ENCODE measurements at regions not wholly inside any gene's neighbourhood (a gene's known extent, or its start where the extent isn't known, plus 50 kb on each side); places are given as distances from the start of the nearest gene placed in this dataset.

- H3K9ac ChIP-seq (ENCODE audit: low read length in 2 of 2), result no peak overlapping the region
- no peaks in the 10 kb centered on the region for H3K27me3 ChIP-seq (ENCODE audit: control insufficient read depth in 1 of 2, insufficient read depth in 2 of 2, low read length in 2 of 2)
- H3K9me3 ChIP-seq (ENCODE audit: control insufficient read depth in 2 of 2, low read length in 2 of 2), result no peaks in the 10 kb centered on the region
- no peak overlapping the region for H3K27ac ChIP-seq (ENCODE audit: low read length)
- H3K4me1 ChIP-seq (ENCODE audit: control insufficient read depth, insufficient read depth, low read length), result no peaks in the 10 kb centered on the region
- no peaks in the 10 kb centered on the region for H3K36me3 ChIP-seq (ENCODE audit: control insufficient read depth in 2 of 2, insufficient read depth in 2 of 2, low read length in 2 of 2)
- no peak overlapping the region for H3K4me3 ChIP-seq (ENCODE audit: low read length in 2 of 2)
These were observed 77.2 kb upstream of the CDC42BPA start for GRCh38 chr1:227395426-227396028.

DNA sequence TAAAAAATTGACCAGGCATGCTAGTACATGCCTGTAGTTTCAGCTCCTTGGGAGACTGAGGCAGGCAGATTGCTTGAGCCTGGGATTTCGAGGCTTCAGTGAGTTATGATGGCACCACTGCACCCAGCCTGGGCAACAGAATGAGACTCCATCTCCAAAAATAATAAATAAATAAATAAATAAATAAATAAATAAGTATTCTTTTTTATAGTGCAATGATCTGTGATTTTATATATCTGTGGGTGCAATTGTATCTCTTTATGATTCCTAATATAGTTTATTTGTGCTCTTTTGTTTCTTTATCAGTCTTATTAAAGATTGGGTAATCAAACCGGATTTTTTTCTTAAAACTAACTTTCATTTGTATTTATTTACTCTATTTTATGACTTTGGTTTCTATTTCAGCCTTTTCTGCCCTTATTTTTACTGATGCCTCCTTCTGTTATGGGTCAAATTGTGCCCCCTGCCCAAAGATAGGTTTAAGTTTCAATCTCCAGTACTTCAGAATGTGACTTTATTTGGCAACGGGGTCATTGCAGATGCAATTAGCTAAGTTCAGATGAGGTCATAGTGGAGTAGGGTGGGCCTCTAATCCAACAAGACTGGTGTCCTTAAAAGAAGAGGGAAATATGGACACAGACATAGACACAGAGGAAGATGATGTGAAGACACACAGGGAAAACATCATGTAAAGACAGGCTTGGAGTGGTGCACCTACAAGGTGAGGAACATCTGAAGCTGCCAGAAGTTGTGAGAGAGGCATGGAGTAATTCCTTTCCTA lies 74.9 kb upstream of the CDC42BPA start:
- Histone ChIP-seq H3K27ac (ENCODE audit: low read length) (no peak overlapping the region), H3K9me3 (ENCODE audit: control insufficient read depth in 2 of 2, low read length in 2 of 2) (no peaks in the 10 kb centered on the region), H3K9ac (ENCODE audit: low read length in 2 of 2) (no peak overlapping the region), H3K4me3 (ENCODE audit: low read length in 2 of 2) (no peak overlapping the region), H3K4me1 (ENCODE audit: control insufficient read depth, insufficient read depth, low read length) (no peaks in the 10 kb centered on the region), H3K27me3 (ENCODE audit: control insufficient read depth in 1 of 2, insufficient read depth in 2 of 2, low read length in 2 of 2) (no peaks in the 10 kb centered on the region), H3K36me3 (ENCODE audit: control insufficient read depth in 2 of 2, insufficient read depth in 2 of 2, low read length in 2 of 2) (no peaks in the 10 kb centered on the region)

GRCh38 chr1:227391879-227392278 lies 73.6 kb upstream of the CDC42BPA start:
- no peaks in the 10 kb centered on the region for H3K4me1 ChIP-seq (ENCODE audit: control insufficient read depth, insufficient read depth, low read length)
- H3K9me3 ChIP-seq (ENCODE audit: control insufficient read depth in 2 of 2, low read length in 2 of 2), result no peaks in the 10 kb centered on the region
- no peaks in the 10 kb centered on the region for H3K36me3 ChIP-seq (ENCODE audit: control insufficient read depth in 2 of 2, insufficient read depth in 2 of 2, low read length in 2 of 2)
- H3K27me3 ChIP-seq (ENCODE audit: control insufficient read depth in 1 of 2, insufficient read depth in 2 of 2, low read length in 2 of 2), result no peaks in the 10 kb centered on the region
- no peak overlapping the region for H3K4me3 ChIP-seq (ENCODE audit: low read length in 2 of 2)
- no peak overlapping the region for H3K27ac ChIP-seq (ENCODE audit: low read length)
- H3K9ac ChIP-seq (ENCODE audit: low read length in 2 of 2), result no peak overlapping the region

DNA sequence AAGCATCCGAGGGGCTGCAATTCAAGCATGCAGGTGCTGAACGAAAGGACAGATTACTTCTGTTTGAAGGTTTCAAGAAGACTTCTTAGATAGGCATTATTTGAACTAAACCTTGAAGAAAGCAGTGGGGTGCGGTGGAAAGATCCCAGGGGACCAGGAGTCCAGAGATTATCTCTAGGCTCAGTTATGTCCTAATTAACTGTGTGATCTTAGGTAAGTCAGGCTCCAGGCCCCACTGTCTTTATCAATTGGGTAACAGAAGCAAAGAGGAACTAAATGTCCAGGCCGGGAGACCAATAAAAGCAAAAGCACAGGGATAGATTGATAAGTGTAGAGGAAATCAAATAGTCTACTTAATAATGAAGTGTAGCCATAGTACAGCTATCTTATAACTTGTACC lies 72.9 kb upstream of the CDC42BPA start:
- Histone ChIP-seq H3K36me3 (ENCODE audit: control insufficient read depth in 2 of 2, insufficient read depth in 2 of 2, low read length in 2 of 2) (no peaks in the 10 kb centered on the region), H3K27me3 (ENCODE audit: control insufficient read depth in 1 of 2, insufficient read depth in 2 of 2, low read length in 2 of 2) (no peaks in the 10 kb centered on the region), H3K27ac (ENCODE audit: low read length) (no peak overlapping the region), H3K9me3 (ENCODE audit: control insufficient read depth in 2 of 2, low read length in 2 of 2) (no peaks in the 10 kb centered on the region), H3K4me3 (ENCODE audit: low read length in 2 of 2) (no peak overlapping the region), H3K9ac (ENCODE audit: low read length in 2 of 2) (no peak overlapping the region), H3K4me1 (ENCODE audit: control insufficient read depth, insufficient read depth, low read length) (no peaks in the 10 kb centered on the region)

DNA sequence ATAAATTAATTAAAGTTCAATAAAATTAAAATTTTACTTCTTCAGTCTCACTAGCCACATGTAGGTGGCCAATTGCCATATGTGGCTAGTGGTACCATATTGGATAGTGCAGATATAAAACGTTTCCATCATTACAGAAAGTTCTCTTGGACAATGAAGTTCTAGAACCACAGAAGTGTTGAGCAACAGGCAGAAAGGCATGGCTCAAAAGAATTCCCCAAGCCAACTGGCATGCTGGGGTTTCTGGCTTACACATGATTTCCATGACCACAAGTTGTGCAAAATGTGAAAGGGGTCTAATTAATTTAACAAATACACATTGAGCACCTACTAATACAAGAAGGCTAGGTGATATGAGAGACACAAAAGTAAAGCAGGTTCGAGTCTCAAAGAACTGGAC lies 72.2 kb upstream of the CDC42BPA start:
- H3K4me1 ChIP-seq (ENCODE audit: control insufficient read depth, insufficient read depth, low read length), result no peaks in the 10 kb centered on the region
- H3K36me3 ChIP-seq (ENCODE audit: control insufficient read depth in 2 of 2, insufficient read depth in 2 of 2, low read length in 2 of 2), result no peaks in the 10 kb centered on the region
- H3K27me3 ChIP-seq (ENCODE audit: control insufficient read depth in 1 of 2, insufficient read depth in 2 of 2, low read length in 2 of 2), result no peaks in the 10 kb centered on the region
- H3K27ac ChIP-seq (ENCODE audit: low read length), result no peak overlapping the region
- H3K9me3 ChIP-seq (ENCODE audit: control insufficient read depth in 2 of 2, low read length in 2 of 2), result no peaks in the 10 kb centered on the region
- H3K4me3 ChIP-seq (ENCODE audit: low read length in 2 of 2), result no peak overlapping the region
- H3K9ac ChIP-seq (ENCODE audit: low read length in 2 of 2), result no peak overlapping the region

DNA sequence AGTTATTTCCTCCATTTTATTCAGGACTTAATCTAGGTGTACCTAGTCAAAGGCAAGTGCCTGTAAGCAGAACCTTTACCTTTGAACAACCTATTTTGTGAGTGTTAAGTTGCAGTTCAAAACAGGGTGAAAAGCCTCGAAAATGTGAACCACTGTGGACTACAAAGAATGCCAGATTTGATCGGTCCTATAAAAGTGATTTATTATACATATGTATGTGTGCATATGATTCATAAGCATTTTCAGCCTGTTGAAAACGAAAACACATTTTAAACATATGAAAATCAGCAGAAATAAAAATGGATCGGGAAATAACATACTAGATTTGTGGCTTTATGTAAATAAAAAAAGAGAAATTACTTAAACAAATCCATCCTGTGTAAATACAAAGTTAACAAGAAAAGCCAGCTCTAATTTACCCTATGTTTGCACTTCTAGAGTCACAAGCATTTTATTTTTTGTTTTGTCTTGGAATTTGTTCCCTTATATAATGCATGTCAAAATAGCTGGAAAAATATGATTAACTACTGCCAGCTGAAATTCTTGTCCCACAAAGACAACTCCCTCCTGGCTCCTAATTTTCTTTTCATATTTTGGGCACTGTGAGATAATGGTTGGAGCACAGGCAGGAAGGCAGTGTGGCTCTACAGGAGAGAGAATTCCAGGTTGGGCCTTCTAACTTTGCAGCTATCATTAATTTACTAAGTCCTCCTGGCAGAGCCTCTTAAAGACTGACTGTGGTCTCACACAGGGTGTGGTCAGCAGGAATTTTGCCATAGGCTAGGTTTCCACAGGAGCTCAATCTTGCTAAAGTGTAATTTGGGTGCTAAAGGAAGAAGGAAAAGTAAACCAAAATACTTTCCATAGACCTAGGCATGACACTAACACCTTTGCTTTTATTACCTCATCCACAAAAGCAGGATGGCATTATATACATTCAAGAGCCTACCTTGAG lies 70.2 kb upstream of the CDC42BPA start:
- Histone ChIP-seq H3K4me1 (ENCODE audit: control insufficient read depth, insufficient read depth, low read length) (no peaks in the 10 kb centered on the region), H3K36me3 (ENCODE audit: control insufficient read depth in 2 of 2, insufficient read depth in 2 of 2, low read length in 2 of 2) (no peaks in the 10 kb centered on the region), H3K9ac (ENCODE audit: low read length in 2 of 2) (no peak overlapping the region), H3K27ac (ENCODE audit: low read length) (no peak overlapping the region), H3K27me3 (ENCODE audit: control insufficient read depth in 1 of 2, insufficient read depth in 2 of 2, low read length in 2 of 2) (no peaks in the 10 kb centered on the region), H3K4me3 (ENCODE audit: low read length in 2 of 2) (no peak overlapping the region), H3K9me3 (ENCODE audit: control insufficient read depth in 2 of 2, low read length in 2 of 2) (no peaks in the 10 kb centered on the region)

- no peaks in the 10 kb centered on the region for H3K4me1 ChIP-seq (ENCODE audit: control insufficient read depth, insufficient read depth, low read length)
These were observed 61.2 kb upstream of the CDC42BPA start for GRCh38 chr1:227379555-227379892.

DNA sequence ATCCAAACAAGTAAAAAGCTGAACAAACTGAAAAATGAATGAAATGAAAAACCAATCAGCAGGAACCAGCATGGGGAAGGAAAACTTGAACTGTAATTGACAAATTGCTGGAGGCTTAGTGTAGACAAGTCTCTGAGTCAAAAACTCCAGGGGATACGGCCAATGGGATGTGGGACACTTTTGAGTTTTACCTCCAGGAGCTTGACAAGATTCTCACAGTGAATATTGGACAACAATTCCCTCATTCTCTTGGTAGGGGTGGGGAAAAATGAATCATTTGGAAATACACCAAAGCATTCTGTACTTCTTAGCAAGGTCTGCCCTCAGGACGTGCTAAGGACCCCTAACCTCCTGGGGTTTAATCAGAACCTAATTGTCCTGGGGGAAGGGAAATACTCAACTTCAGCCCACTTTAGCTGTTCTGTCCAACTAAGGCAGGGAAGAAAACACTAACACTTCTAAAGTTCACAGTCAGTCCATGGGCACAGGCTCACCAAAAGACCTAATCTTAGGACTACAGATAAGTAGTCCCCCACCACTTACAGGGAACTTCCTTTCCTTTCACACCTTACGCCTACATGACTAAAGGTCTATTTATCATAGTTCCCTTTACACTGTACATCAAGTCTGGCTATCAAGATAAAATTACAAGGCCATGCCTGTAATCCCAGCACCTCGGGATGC lies 60.7 kb upstream of the CDC42BPA start:
- Histone ChIP-seq H3K9me3 (ENCODE audit: control insufficient read depth in 2 of 2, low read length in 2 of 2) (no peaks in the 10 kb centered on the region), H3K27me3 (ENCODE audit: control insufficient read depth in 1 of 2, insufficient read depth in 2 of 2, low read length in 2 of 2) (no peaks in the 10 kb centered on the region), H3K36me3 (ENCODE audit: control insufficient read depth in 2 of 2, insufficient read depth in 2 of 2, low read length in 2 of 2) (no peaks in the 10 kb centered on the region), H3K4me3 (ENCODE audit: low read length in 2 of 2) (no peak overlapping the region), H3K27ac (ENCODE audit: low read length) (no peak overlapping the region), H3K4me1 (ENCODE audit: control insufficient read depth, insufficient read depth, low read length) (no peaks in the 10 kb centered on the region), H3K9ac (ENCODE audit: low read length in 2 of 2) (no peak overlapping the region)

More at GRCh38 chr1:227379555-227379892, 61.2 kb upstream of the CDC42BPA start:
- Histone ChIP-seq H3K27ac (ENCODE audit: low read length) (no peak overlapping the region), H3K9ac (ENCODE audit: low read length in 2 of 2) (no peak overlapping the region), H3K27me3 (ENCODE audit: control insufficient read depth in 1 of 2, insufficient read depth in 2 of 2, low read length in 2 of 2) (no peaks in the 10 kb centered on the region), H3K9me3 (ENCODE audit: control insufficient read depth in 2 of 2, low read length in 2 of 2) (no peaks in the 10 kb centered on the region), H3K4me3 (ENCODE audit: low read length in 2 of 2) (no peak overlapping the region), H3K36me3 (ENCODE audit: control insufficient read depth in 2 of 2, insufficient read depth in 2 of 2, low read length in 2 of 2) (no peaks in the 10 kb centered on the region)

- Histone ChIP-seq H3K4me1 (ENCODE audit: control insufficient read depth, insufficient read depth, low read length) (no peaks in the 10 kb centered on the region), H3K27me3 (ENCODE audit: control insufficient read depth in 1 of 2, insufficient read depth in 2 of 2, low read length in 2 of 2) (no peaks in the 10 kb centered on the region), H3K9me3 (ENCODE audit: control insufficient read depth in 2 of 2, low read length in 2 of 2) (no peaks in the 10 kb centered on the region), H3K36me3 (ENCODE audit: control insufficient read depth in 2 of 2, insufficient read depth in 2 of 2, low read length in 2 of 2) (no peaks in the 10 kb centered on the region), H3K4me3 (ENCODE audit: low read length in 2 of 2) (no peak overlapping the region), H3K9ac (ENCODE audit: low read length in 2 of 2) (no peak overlapping the region), H3K27ac (ENCODE audit: low read length) (no peak overlapping the region)
These were observed 59.9 kb upstream of the CDC42BPA start for GRCh38 chr1:227378181-227378580.

DNA sequence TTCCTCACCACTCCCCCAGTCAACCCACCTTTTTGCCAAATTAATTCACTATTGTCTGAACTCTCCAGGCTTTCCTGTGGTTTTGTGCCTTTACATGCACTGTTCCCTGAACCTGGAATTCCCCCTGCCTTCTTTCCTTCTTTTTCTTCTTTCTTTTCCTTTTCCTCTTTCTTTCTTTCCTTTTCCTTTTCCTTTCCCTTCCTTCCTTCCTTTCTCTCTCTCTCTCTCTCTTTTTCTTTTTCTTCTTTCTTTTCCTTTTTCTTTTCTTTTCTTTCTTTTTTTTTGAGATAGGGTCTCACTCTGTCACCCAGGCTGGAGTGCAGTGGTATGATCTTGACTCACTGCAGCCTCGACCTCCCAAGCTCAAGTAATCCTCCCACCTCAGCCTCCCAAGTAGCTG lies 56.6 kb upstream of the CDC42BPA start:
- H3K4me3 ChIP-seq (ENCODE audit: low read length in 2 of 2), result no peak overlapping the region
- no peaks in the 10 kb centered on the region for H3K9me3 ChIP-seq (ENCODE audit: control insufficient read depth in 2 of 2, low read length in 2 of 2)
- no peaks in the 10 kb centered on the region for H3K27me3 ChIP-seq (ENCODE audit: control insufficient read depth in 1 of 2, insufficient read depth in 2 of 2, low read length in 2 of 2)
- H3K27ac ChIP-seq (ENCODE audit: low read length), result no peak overlapping the region
- no peak overlapping the region for H3K9ac ChIP-seq (ENCODE audit: low read length in 2 of 2)
- no peaks in the 10 kb centered on the region for H3K36me3 ChIP-seq (ENCODE audit: control insufficient read depth in 2 of 2, insufficient read depth in 2 of 2, low read length in 2 of 2)
- H3K4me1 ChIP-seq (ENCODE audit: control insufficient read depth, insufficient read depth, low read length), result no peaks in the 10 kb centered on the region
